ELR (cell line): ENCODE measurements at regions not wholly inside any gene's neighbourhood (a gene's known extent, or its start where the extent isn't known, plus 50 kb on each side); places are given as distances from the start of the nearest gene placed in this dataset.

Source experiments
- DNase-seq: peaks from one replicate; pipeline ENCODE4 v3.0.0-alpha.2; 2015; ENCODE audit warnings: low read depth

GRCh38 chr12:107553211-107553765 is 132.3 kb upstream of the PWP1 start:
- DNase-seq = no peak

- DNase-seq = no peak
Observed at GRCh38 chr12:107554941-107555340, 130.7 kb upstream of the PWP1 start.

GRCh38 chr12:107557026-107557425 is 128.6 kb upstream of the PWP1 start:
- DNase-seq = no peak

- DNase-seq = no peak
Observed at GRCh38 chr12:107557589-107558100, 128.0 kb upstream of the PWP1 start.

- no peak for DNase-seq
Observed at GRCh38 chr12:107558141-107558815, 127.3 kb upstream of the PWP1 start.

- DNase-seq = no peak
Observed at GRCh38 chr12:107558816-107559382, 126.7 kb upstream of the PWP1 start.

GRCh38 chr12:107560165-107560898 is 125.3 kb upstream of the PWP1 start:
- peak; percentile 17 for DNase-seq

GRCh38 chr12:107560899-107561285 is 124.7 kb upstream of the PWP1 start:
- DNase-seq = no peak

GRCh38 chr12:107564946-107565345 is 120.7 kb upstream of the PWP1 start:
- DNase-seq = peak; percentile 53

GRCh38 chr12:107565551-107565950 is 120.0 kb upstream of the PWP1 start:
- no peak for DNase-seq

GRCh38 chr12:107567876-107568619 is 117.6 kb upstream of the PWP1 start:
- no peak for DNase-seq

GRCh38 chr12:107568718-107569117 is 116.9 kb upstream of the PWP1 start:
- DNase-seq = peak; percentile 35

- DNase-seq = no peak
Observed at GRCh38 chr12:107570721-107571120, 114.9 kb upstream of the PWP1 start.

- DNase-seq = no peak
Observed at GRCh38 chr12:107571492-107571891, 114.1 kb upstream of the PWP1 start.

- no peak for DNase-seq
Observed at GRCh38 chr12:107574691-107575090, 110.9 kb upstream of the PWP1 start.

- no peak for DNase-seq
Observed at GRCh38 chr12:107580750-107581618, 104.6 kb upstream of the PWP1 start.

- DNase-seq = no peak
Observed at GRCh38 chr12:107581619-107582015, 104.0 kb upstream of the PWP1 start.

- DNase-seq = no peak
Observed at GRCh38 chr12:107583551-107583950, 102.0 kb upstream of the PWP1 start.

GRCh38 chr12:107584563-107584962 is 101.0 kb upstream of the PWP1 start:
- DNase-seq = no peak

GRCh38 chr12:107586256-107586970 is 99.2 kb upstream of the PWP1 start:
- no peak for DNase-seq
